ENCODE measurements at regions not wholly inside any gene's neighbourhood (a gene's known extent, or its start where the extent isn't known, plus 50 kb on each side); places are given as distances from the start of the nearest gene placed in this dataset.
"Not testable (repeated sequence)": the region's sequence is repeated elsewhere in the genome, so short reads cannot be mapped to it uniquely, and the experiment has no call there.

GRCh38 chr18:43887491-43887890, 610.2 kb upstream of the SYT4 start:
- DNase-seq: no peak

- DNase-seq: no peak
Observed at GRCh38 chr18:43888598-43888997, 611.3 kb upstream of the SYT4 start.

GRCh38 chr18:43893001-43893637, 615.8 kb upstream of the SYT4 start:
- no peak for DNase-seq

GRCh38 chr18:43904209-43904837, 627.0 kb upstream of the SYT4 start:
- no peak for DNase-seq

GRCh38 chr18:43914018-43914417, 636.7 kb upstream of the SYT4 start:
- no peak for DNase-seq

GRCh38 chr18:43916984-43917383, 639.7 kb upstream of the SYT4 start:
- no peak for DNase-seq

GRCh38 chr18:43917520-43917919, 640.2 kb upstream of the SYT4 start:
- DNase-seq: no peak

- no peak for DNase-seq
Observed at GRCh38 chr18:43919551-43919950, 642.3 kb upstream of the SYT4 start.

GRCh38 chr18:43931439-43931838, 654.1 kb upstream of the SYT4 start:
- DNase-seq: no peak

- DNase-seq: no peak
Observed at GRCh38 chr18:43932140-43932539, 654.9 kb upstream of the SYT4 start.

- no peak for DNase-seq
Observed at GRCh38 chr18:43933177-43933576, 655.9 kb upstream of the SYT4 start.

GRCh38 chr18:43934322-43934721, 657.0 kb upstream of the SYT4 start:
- no peak for DNase-seq

GRCh38 chr18:43934781-43935471, 657.6 kb upstream of the SYT4 start:
- DNase-seq: no peak

- no peak for DNase-seq
Observed at GRCh38 chr18:43936176-43936575, 658.9 kb upstream of the SYT4 start.

- DNase-seq: no peak
Observed at GRCh38 chr18:43949291-43949690, 672.0 kb upstream of the SYT4 start.

- DNase-seq: no peak
Observed at GRCh38 chr18:43950062-43950461, 672.8 kb upstream of the SYT4 start.

GRCh38 chr18:43952398-43952797, 675.1 kb upstream of the SYT4 start:
- DNase-seq: no peak

GRCh38 chr18:43961722-43962121, 684.4 kb upstream of the SYT4 start:
- DNase-seq: no peak

GRCh38 chr18:43964666-43965065, 687.4 kb upstream of the SYT4 start:
- no peak for DNase-seq

- DNase-seq: no peak
Observed at GRCh38 chr18:43965691-43966090, 688.4 kb upstream of the SYT4 start.

- DNase-seq: no peak
Observed at GRCh38 chr18:43970656-43971055, 693.4 kb upstream of the SYT4 start.

- DNase-seq: no peak
Observed at GRCh38 chr18:43978174-43978573, 700.9 kb upstream of the SYT4 start.

- no peak for DNase-seq
Observed at GRCh38 chr18:43982582-43982981, 698.1 kb upstream of the SETBP1 start.

GRCh38 chr18:43987061-43987460, 693.6 kb upstream of the SETBP1 start:
- DNase-seq: not testable (repeated sequence)

Measured in CD4-positive, alpha-beta T cell treated with Interleukin-10 for 1 hour (primary cell).